HFF-Myc (cell line): ENCODE measurements at regions not wholly inside any gene's neighbourhood (a gene's known extent, or its start where the extent isn't known, plus 50 kb on each side); places are given as distances from the start of the nearest gene placed in this dataset.

Experiments
- DNase-seq: peaks from one replicate; pipeline ENCODE4 v3.0.0-alpha.2; 2011; ENCODE audit warnings: low read depth; ENCODE audit errors: extremely low read depth
- H3K4me3 ChIP-seq: replicated peaks from 2 replicates; pipeline ENCODE4 v1.5.1; 2011; ENCODE audit warnings: low read depth, mild to moderate bottlenecking, control low read depth, low read length
- CTCF ChIP-seq: IDR thresholded peaks from 2 replicates; pipeline ENCODE4 v1.5.1; 2012; ENCODE audit warnings: mild to moderate bottlenecking, low read depth, low read length, control low read depth; ENCODE audit errors: missing control alignments

DNA sequence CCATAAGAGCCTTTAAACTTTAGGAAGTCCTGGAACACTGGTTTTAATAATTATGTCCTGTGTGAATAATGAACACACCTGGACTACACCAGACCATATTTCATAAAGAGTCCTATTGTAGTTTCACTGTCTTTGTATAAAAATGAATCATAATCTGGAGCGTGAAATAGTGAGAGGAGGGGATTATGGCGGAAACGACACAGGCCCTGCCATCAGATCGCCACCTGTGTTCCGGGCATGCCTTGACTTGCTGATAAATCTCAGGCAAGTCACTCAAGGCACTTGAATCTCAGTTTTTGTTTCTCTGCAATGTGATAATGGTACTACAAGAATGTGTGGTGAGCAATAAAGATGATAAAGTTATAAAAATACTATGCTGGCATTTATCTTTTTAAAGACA is 995.5 kb downstream of the MCTP2 start:
- TF ChIP-seq CTCF = no peak
- no peak for DNase-seq
- H3K4me3 ChIP-seq = no peak overlapping the region

DNA sequence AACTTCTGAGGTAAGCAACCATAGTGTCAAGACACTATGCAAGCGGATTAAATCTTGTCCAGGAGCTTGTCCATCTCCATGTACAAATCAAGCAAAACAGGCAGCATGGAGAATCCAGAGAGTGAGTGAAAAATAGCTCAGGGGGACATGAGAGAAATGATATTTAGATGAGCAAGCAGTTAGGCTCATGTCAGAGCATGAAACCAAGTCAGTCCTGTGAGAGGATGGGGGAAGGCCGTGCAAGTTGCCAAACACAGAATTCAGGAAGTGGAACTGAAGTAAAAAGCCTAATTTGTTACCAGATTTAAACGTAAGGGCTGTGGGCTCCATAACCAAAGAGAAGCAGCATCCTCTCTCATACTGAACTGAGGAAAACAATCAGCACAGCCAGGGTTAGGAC is 995.9 kb downstream of the MCTP2 start:
- no peak overlapping the region for H3K4me3 ChIP-seq
- DNase-seq = no peak
- no peak for TF ChIP-seq CTCF

- no peak for TF ChIP-seq CTCF
- no peak for DNase-seq
- H3K4me3 ChIP-seq = no peak overlapping the region
These were observed 997.6 kb downstream of the MCTP2 start for GRCh38 chr15:95228856-95229555.

- no peak for TF ChIP-seq CTCF
- no peak overlapping the region for H3K4me3 ChIP-seq
- DNase-seq = no peak
These were observed 1003.7 kb downstream of the MCTP2 start for GRCh38 chr15:95235033-95235432.

GRCh38 chr15:95247071-95247984 is 1016.0 kb downstream of the MCTP2 start:
- DNase-seq = peak; percentile 93
- no peak for TF ChIP-seq CTCF
- H3K4me3 ChIP-seq = no peak overlapping the region

DNA sequence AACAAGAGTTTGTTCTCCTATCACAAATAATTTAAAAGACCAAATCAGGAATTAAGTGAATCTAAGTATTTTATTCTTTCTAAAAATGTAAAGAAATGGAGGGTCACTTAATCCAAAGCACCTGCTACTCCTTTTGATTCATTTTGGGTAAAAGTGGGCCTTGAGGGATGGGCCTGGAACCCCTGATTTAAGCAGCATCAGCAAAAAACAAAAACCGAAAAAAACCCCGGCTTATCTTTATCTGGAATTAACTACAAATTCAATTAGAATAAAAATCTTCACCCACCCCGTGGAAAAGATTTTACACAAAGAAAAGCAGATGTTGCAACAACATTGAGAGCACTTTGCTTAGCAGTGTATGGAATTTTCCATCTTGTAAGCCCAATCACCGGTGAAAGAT is 1018.2 kb downstream of the MCTP2 start:
- TF ChIP-seq CTCF = no peak
- no peak for DNase-seq
- H3K4me3 ChIP-seq = no peak overlapping the region
